Body of pancreas (tissue), 4 donors: ENCODE measurements at regions not wholly inside any gene's neighbourhood (a gene's known extent, or its start where the extent isn't known, plus 50 kb on each side); places are given as distances from the start of the nearest gene placed in this dataset.

Experiments used
- CTCF ChIP-seq, 7 experiments: fragments of 450-650 bp in 4 of 7; fragments of 200-600 bp in 3 of 7; sonication (generic) in 3 of 7; IDR thresholded peaks; one replicate each; pipeline ENCODE4 v1.5.1; 2016 to 2019; ENCODE audit warnings: antibody characterized with exemption in 7 of 7
- POLR2A ChIP-seq, 3 donors: fragments of 450-650 bp; IDR thresholded peaks; one replicate each; pipeline ENCODE4 v1.6.1; 2016; ENCODE audit warnings: antibody characterized with exemption in 3 of 3, mild to moderate bottlenecking in 2 of 3

- TF ChIP-seq POLR2A (IDR thresholded peaks at IDR 0.05) = no peak
- TF ChIP-seq CTCF (IDR thresholded peaks at IDR 0.05) = no peak
These were observed 287.1 kb downstream of the SEC61B start for GRCh38 chr9:99509065-99509745.
